ENCODE measurements at regions not wholly inside any gene's neighbourhood (a gene's known extent, or its start where the extent isn't known, plus 50 kb on each side); places are given as distances from the start of the nearest gene placed in this dataset.

- Histone ChIP-seq H3K27ac (ENCODE audit: low read length) (no peak overlapping the region), H2AFZ (ENCODE audit: low read depth, low read length) (no peak overlapping the region), H4K20me1 (ENCODE audit: insufficient read depth) (no peaks in the 10 kb centered on the region), H3K4me3 (ENCODE audit: low read length) (no peak overlapping the region), H3K79me2 (replicated peaks; ENCODE audit: insufficient read depth, low read length) (no peaks in the 10 kb centered on the region), H3K4me2 (ENCODE audit: low read length) (no peak overlapping the region), H3K9ac (ENCODE audit: low read length) (no peak overlapping the region), H3K36me3 (ENCODE audit: insufficient read depth, low read length) (no peaks in the 10 kb centered on the region), H3K27me3 (ENCODE audit: insufficient read depth, low read depth, low read length) (no peaks in the 10 kb centered on the region), H3K9me2 (ENCODE audit: insufficient read depth, low read length) (no peaks in the 10 kb centered on the region), H3F3A (ENCODE audit: insufficient read depth, low read length, poor library complexity, severe bottlenecking) (no peaks in the 10 kb centered on the region), H3K9me3 (ENCODE audit: low read length) (no peaks in the 10 kb centered on the region)
- no peak for TF ChIP-seq EZH2 (IDR thresholded peaks at IDR 0.05; ENCODE audit: borderline replicate concordance, insufficient read depth, low read length, poor library complexity, severe bottlenecking)
Measured at GRCh38 chr1:238061967-238062613, 171.4 kb upstream of the ZP4 start.

GRCh38 chr1:238060061-238060460 is 169.3 kb upstream of the ZP4 start:
- Histone ChIP-seq H3K36me3 (ENCODE audit: insufficient read depth, low read length) (no peaks in the 10 kb centered on the region), H3K9ac (ENCODE audit: low read length) (no peak overlapping the region), H3K4me2 (ENCODE audit: low read length) (no peak overlapping the region), H3K4me3 (ENCODE audit: low read length) (no peak overlapping the region), H4K20me1 (ENCODE audit: insufficient read depth) (no peaks in the 10 kb centered on the region), H3K27me3 (ENCODE audit: insufficient read depth, low read depth, low read length) (no peaks in the 10 kb centered on the region), H3K9me3 (ENCODE audit: low read length) (no peaks in the 10 kb centered on the region), H2AFZ (ENCODE audit: low read depth, low read length) (no peak overlapping the region), H3K27ac (ENCODE audit: low read length) (no peak overlapping the region), H3F3A (ENCODE audit: insufficient read depth, low read length, poor library complexity, severe bottlenecking) (no peaks in the 10 kb centered on the region), H3K9me2 (ENCODE audit: insufficient read depth, low read length) (no peaks in the 10 kb centered on the region), H3K79me2 (replicated peaks; ENCODE audit: insufficient read depth, low read length) (no peaks in the 10 kb centered on the region)
- no peak for TF ChIP-seq EZH2 (IDR thresholded peaks at IDR 0.05; ENCODE audit: borderline replicate concordance, insufficient read depth, low read length, poor library complexity, severe bottlenecking)
- TF ChIP-seq CTCF (IDR thresholded peaks at IDR 0.05; ENCODE audit: poor library complexity, severe bottlenecking) = peak; percentile 24
- TF ChIP-seq TAF1 (IDR thresholded peaks at IDR 0.05; ENCODE audit: low read depth) = no peak
- no peak for TF ChIP-seq SMC3 (conservative IDR thresholded peaks at IDR 0.05; ENCODE audit: poor library complexity)
- TF ChIP-seq POLR2AphosphoS5 (IDR thresholded peaks at IDR 0.05) = peak; percentile 57
- TF ChIP-seq REST (IDR thresholded peaks at IDR 0.05; ENCODE audit: borderline replicate concordance) = peak; percentile 82
- TF ChIP-seq EP300 (conservative IDR thresholded peaks at IDR 0.05; ENCODE audit: poor library complexity, severe bottlenecking) = peak; percentile 49
- no peak for TF ChIP-seq RAD21 (conservative IDR thresholded peaks at IDR 0.05)
- no peak for TF ChIP-seq MXI1 (conservative IDR thresholded peaks at IDR 0.05; ENCODE audit: poor library complexity, severe bottlenecking)

All from neural cell (in vitro differentiated cells).